HG03354 (cell line): ENCODE measurements at regions not wholly inside any gene's neighbourhood (a gene's known extent, or its start where the extent isn't known, plus 50 kb on each side); places are given as distances from the start of the nearest gene placed in this dataset.

Experiments
- ATAC-seq: cut with Tn5 transposase; IDR thresholded peaks from one replicate; pipeline ENCODE4 v1.9.1; 2021; ENCODE audit warnings: mild to moderate bottlenecking; ENCODE audit not compliant: unreplicated experiment, poor library complexity, severe bottlenecking

- no peak for ATAC-seq
These were observed 171.4 kb upstream of the SLC30A5 start for GRCh38 chr5:68922172-68922987.

GRCh38 chr5:68924481-68925145, 169.2 kb upstream of the SLC30A5 start:
- ATAC-seq, result no peak

- no peak for ATAC-seq
These were observed 165.1 kb upstream of the SLC30A5 start for GRCh38 chr5:68928617-68929302.

GRCh38 chr5:68930139-68930538, 163.7 kb upstream of the SLC30A5 start:
- ATAC-seq, result no peak

GRCh38 chr5:68932830-68933434, 160.9 kb upstream of the SLC30A5 start:
- ATAC-seq, result no peak

- no peak for ATAC-seq
These were observed 151.6 kb upstream of the SLC30A5 start for GRCh38 chr5:68942169-68942568.

GRCh38 chr5:68946728-68947127, 147.1 kb upstream of the SLC30A5 start:
- no peak for ATAC-seq

GRCh38 chr5:68947986-68948385, 145.8 kb upstream of the SLC30A5 start:
- ATAC-seq, result no peak

GRCh38 chr5:68949256-68949655, 144.6 kb upstream of the SLC30A5 start:
- ATAC-seq, result no peak

- ATAC-seq, result no peak
These were observed 144.1 kb upstream of the SLC30A5 start for GRCh38 chr5:68949711-68950110.

GRCh38 chr5:68950125-68950524, 143.7 kb upstream of the SLC30A5 start:
- no peak for ATAC-seq

GRCh38 chr5:68950930-68951329, 142.9 kb upstream of the SLC30A5 start:
- no peak for ATAC-seq

- ATAC-seq, result no peak
These were observed 140.5 kb upstream of the SLC30A5 start for GRCh38 chr5:68953231-68953874.

- no peak for ATAC-seq
These were observed 139.8 kb upstream of the SLC30A5 start for GRCh38 chr5:68953875-68954617.

GRCh38 chr5:68954618-68954910, 139.2 kb upstream of the SLC30A5 start:
- ATAC-seq, result no peak

- no peak for ATAC-seq
These were observed 136.2 kb upstream of the SLC30A5 start for GRCh38 chr5:68957591-68957990.

- ATAC-seq, result no peak
These were observed 135.4 kb upstream of the SLC30A5 start for GRCh38 chr5:68958428-68958827.

GRCh38 chr5:68960456-68960855, 133.4 kb upstream of the SLC30A5 start:
- ATAC-seq, result no peak

- ATAC-seq, result no peak
These were observed 132.9 kb upstream of the SLC30A5 start for GRCh38 chr5:68960961-68961360.
